Stimulated activated memory B cell treated with anti-CD40 and anti-IgM and Interleukin-4, amounts not matched to agents 10 μg/mL and 1 μg/mL and 100 μg/mL, for 72 hours (primary cell): ENCODE measurements at regions not wholly inside any gene's neighbourhood (a gene's known extent, or its start where the extent isn't known, plus 50 kb on each side); places are given as distances from the start of the nearest gene placed in this dataset.
"Not testable (repeated sequence)": the region's sequence is repeated elsewhere in the genome, so short reads cannot be mapped to it uniquely, and the experiment has no call there.

Source experiments
- ATAC-seq: fragments of 150-1000 bp; cut with Tn5 transposase; 2 replicates; pipeline ENCODE4 v1.10.0; 2021
- H3K27ac Mint-ChIP-seq: one replicate; pipeline ENCODE4 v1.8.0; 2022; ENCODE audit warnings: mild to moderate bottlenecking, mixed read lengths
- H3K27me3 Mint-ChIP-seq: one replicate; pipeline ENCODE4 v1.8.0; 2022; ENCODE audit warnings: mixed read lengths
- H3K36me3 Mint-ChIP-seq: one replicate; pipeline ENCODE4 v1.8.0; 2022; ENCODE audit warnings: mixed read lengths
- H3K4me1 Mint-ChIP-seq: one replicate; pipeline ENCODE4 v1.8.0; 2022; ENCODE audit warnings: mixed read lengths
- H3K4me3 Mint-ChIP-seq: one replicate; pipeline ENCODE4 v1.8.0; 2022; ENCODE audit warnings: mild to moderate bottlenecking, moderate library complexity, mixed read lengths
- H3K9me3 Mint-ChIP-seq: one replicate; pipeline ENCODE4 v1.8.0; 2022; ENCODE audit warnings: mixed read lengths

DNA sequence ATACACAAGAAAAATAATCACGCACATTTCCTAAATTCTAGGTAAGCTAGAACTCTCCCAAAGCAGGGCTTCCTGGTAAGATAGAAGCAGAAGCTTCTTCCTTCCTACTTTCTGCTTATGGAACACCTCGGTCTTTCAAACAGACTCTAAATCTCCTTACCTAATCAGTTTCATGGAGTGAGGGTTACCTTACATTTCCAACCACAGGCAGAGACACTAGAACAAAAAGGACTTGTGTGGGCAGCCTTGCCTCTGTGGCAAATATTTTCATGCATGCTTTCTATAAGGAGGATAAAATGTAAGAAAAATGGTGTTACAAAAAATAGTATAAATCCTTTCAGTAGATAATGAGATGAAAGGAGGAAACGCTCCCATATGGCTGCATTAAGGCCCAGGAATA lies 386.3 kb upstream of the SMIM30 start:
- no peak overlapping the region for H3K27ac Mint-ChIP-seq
- H3K4me1 Mint-ChIP-seq, result no peaks in the 10 kb centered on the region
- no peak for ATAC-seq
- H3K9me3 Mint-ChIP-seq, result peaks cover 3% of the 10 kb centered on the region
- no peaks in the 10 kb centered on the region for H3K36me3 Mint-ChIP-seq
- no peak overlapping the region for H3K4me3 Mint-ChIP-seq
- no peaks in the 10 kb centered on the region for H3K27me3 Mint-ChIP-seq

DNA sequence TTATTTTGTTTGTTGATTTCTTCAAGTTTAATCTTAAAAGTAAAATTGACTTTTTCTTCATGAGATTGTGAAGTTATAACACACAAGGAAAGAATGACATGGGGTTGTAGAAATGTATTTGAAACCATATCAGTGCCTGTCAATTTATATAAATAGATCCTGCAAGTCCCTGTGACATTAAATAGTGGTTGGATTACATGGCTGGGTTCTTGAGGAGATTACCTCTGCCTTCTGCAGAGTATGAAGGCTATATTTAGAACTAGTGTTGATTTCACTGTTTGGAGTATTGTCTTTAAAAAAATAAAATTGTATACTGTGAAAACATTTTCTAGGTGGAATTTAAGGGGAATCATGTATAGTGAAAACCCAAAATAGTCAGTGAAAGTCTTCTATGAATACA lies 385.8 kb upstream of the SMIM30 start:
- no peaks in the 10 kb centered on the region for H3K27me3 Mint-ChIP-seq
- no peaks in the 10 kb centered on the region for H3K36me3 Mint-ChIP-seq
- no peak overlapping the region for H3K27ac Mint-ChIP-seq
- no peak for ATAC-seq
- peaks cover 3% of the 10 kb centered on the region for H3K9me3 Mint-ChIP-seq
- no peak overlapping the region for H3K4me3 Mint-ChIP-seq
- H3K4me1 Mint-ChIP-seq, result no peaks in the 10 kb centered on the region

DNA sequence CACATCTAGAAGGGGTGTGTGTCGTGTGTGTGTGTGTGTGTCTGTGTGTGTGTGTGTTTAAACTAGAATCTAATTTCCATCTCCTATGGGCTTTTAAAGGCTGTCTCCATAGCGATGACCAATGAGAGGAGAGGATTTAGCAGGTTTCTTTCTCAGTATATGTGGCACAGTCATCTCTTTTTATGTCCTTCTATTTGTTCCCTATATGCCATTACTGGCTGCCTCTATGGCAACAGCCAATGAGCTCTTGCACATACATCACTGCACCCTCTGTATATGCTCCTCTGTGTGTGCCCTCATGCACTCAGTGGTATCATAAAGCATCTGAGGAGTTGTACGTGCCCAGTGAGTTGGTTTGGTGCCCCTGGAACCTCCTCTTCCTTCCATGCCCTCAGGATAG lies 378.2 kb upstream of the SMIM30 start:
- H3K27ac Mint-ChIP-seq, result not testable (repeated sequence)

DNA sequence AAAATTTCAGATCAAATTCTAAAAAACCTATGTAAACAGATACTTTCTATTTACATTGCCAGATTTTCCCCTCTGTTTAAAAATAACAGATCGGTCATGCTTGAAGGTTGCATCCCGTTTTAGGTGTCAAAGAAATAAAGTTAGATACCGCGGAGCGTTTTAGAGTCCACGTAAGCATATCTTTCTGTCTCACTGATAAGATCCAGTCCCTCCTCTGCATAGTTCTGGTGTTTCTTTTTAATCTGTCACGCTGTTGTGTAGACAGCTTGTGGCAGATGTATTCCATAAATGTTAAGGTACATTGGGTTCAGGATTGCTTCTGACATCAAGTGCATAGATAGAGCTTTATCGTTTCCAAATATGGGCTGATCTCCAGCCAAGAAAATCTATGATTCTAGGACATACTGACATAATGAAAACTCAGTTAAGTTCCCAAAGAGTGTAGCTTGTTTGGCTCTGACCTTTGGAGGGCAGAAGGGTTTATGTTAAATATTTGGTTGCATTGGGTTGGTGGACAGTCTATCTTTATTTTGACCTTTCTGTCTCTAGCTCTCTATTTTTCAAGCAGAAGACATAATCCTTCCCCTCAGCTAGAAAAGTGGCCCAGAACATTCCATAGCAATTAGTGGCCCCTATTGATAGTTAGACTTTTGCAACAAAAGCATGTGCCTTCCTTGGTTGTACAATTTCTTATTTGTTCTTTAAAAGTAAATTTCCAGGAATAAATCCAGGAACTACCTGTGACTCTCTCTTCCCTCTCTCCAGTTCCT lies 376.6 kb upstream of the SMIM30 start:
- not testable (repeated sequence) for H3K36me3 Mint-ChIP-seq, ATAC-seq, H3K4me1 Mint-ChIP-seq, H3K4me3 Mint-ChIP-seq, H3K9me3 Mint-ChIP-seq, H3K27ac Mint-ChIP-seq, H3K27me3 Mint-ChIP-seq

More for the DNA sequence above, 378.2 kb upstream of the SMIM30 start:
- not testable (repeated sequence) for H3K27me3 Mint-ChIP-seq, ATAC-seq, H3K4me3 Mint-ChIP-seq, H3K36me3 Mint-ChIP-seq, H3K4me1 Mint-ChIP-seq, H3K9me3 Mint-ChIP-seq

DNA sequence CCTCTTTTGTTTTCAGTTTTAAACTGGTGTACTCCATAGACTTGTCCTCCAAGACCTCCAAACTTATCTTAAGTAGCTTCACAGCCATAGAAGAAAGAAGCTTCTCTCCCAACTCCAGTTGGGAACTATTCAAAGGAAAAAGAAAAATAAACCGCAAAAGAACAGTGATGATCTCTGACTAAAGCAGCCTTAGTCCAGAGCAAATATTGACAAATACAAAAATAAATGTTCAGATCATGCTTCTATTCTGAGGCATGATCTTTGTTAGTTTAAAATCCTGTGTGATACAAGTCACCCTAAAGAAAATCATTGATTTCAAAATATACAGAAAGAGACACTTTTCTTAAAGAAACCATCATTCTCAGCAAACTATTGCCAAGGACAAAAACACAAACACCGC lies 373.0 kb upstream of the SMIM30 start:
- H3K4me3 Mint-ChIP-seq, result no peak overlapping the region
- no peaks in the 10 kb centered on the region for H3K9me3 Mint-ChIP-seq
- H3K27ac Mint-ChIP-seq, result no peak overlapping the region
- no peaks in the 10 kb centered on the region for H3K4me1 Mint-ChIP-seq
- ATAC-seq, result no peak
- H3K27me3 Mint-ChIP-seq, result no peaks in the 10 kb centered on the region
- H3K36me3 Mint-ChIP-seq, result no peaks in the 10 kb centered on the region

DNA sequence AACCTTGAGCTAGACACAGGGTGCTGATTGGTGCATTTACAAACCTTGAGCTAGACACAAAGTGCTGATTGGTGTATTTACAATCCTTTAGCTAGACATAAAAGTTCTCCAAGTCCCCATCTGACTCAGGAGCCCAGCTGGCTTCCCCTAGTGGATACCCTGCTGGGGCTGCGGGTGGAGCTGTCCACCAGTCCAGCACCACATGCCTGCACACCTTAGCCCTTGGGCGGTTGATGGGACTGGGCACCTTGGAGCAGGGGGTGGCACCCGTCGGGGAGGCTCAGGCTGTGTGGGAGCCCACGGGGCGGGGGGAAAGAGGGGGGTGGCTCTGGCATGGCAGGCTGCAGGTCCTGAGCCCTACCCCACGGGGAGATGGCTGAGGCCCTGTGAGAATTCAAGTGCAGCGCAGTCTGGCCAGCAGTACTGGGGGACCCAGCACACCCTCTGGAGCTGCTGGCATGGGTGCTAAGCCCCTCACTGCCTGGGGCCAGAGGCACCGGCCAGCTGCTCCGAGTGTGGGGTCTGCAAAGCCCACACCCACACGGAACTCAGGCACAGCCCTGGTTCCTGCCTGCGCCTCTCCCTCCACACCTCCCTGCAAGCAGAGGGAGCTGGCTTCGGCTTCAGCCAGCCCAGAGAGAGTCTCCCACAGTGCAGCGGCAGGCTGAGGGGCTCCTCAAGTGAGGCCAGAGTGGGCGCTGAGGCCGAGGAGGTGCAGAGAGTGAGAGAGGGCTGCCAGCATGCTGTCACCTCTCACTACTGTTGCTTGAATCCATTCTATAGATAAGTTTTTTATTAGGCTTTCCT lies 369.8 kb upstream of the SMIM30 start:
- Mint-ChIP-seq H3K27me3 (no peaks in the 10 kb centered on the region), H3K9me3 (peaks cover 5% of the 10 kb centered on the region), H3K36me3 (no peaks in the 10 kb centered on the region), H3K4me3 (no peak overlapping the region), H3K27ac (no peak overlapping the region), H3K4me1 (no peaks in the 10 kb centered on the region)
- ATAC-seq, result peak; percentile 39

DNA sequence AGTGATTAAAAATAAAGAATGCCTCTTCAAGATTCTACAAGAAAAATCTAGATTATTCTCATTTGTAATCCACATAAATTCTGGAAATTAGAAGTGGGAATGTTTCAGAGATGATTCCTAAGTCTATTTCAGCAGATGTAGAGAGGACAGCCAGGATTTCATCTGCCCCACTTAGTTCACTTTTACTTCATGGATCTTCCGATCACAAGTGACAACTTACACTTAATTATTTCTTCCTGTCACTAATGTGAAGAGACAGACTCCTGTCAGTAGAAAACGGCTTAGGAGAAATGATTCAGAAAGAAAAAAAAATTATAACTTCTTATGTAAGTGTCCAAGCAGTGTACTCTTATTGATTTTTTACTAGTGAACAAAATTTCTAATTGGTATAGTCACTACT lies 368.2 kb upstream of the SMIM30 start:
- ATAC-seq, result no peak

DNA sequence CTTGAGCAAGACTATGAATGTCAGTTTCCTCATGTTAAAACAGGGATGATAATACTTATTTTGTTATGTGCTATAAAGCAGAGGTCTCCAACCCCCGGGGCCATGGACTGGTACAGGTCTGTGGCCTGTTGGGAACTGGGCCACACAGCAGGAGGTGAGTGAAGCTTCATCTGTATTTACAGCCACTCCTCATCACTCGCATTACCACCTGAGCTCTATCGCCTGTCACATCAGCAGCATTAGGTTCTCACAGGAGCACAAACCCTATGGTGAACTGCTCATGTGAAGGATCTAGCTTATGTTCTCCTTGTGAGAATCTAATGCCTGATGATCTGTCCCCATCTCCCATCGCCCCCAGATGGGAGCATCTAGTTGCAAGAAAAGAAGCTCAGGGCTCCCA lies 365.3 kb upstream of the SMIM30 start:
- no peak overlapping the region for H3K27ac Mint-ChIP-seq
- no peaks in the 10 kb centered on the region for H3K4me1 Mint-ChIP-seq
- H3K9me3 Mint-ChIP-seq, result peaks cover 5% of the 10 kb centered on the region
- H3K27me3 Mint-ChIP-seq, result no peaks in the 10 kb centered on the region
- H3K4me3 Mint-ChIP-seq, result no peak overlapping the region
- no peaks in the 10 kb centered on the region for H3K36me3 Mint-ChIP-seq
- no peak for ATAC-seq

More for the DNA sequence above, 368.2 kb upstream of the SMIM30 start:
- Mint-ChIP-seq H3K36me3 (no peaks in the 10 kb centered on the region), H3K27ac (no peak overlapping the region), H3K27me3 (no peaks in the 10 kb centered on the region), H3K9me3 (peaks cover 5% of the 10 kb centered on the region), H3K4me3 (no peak overlapping the region), H3K4me1 (no peaks in the 10 kb centered on the region)

DNA sequence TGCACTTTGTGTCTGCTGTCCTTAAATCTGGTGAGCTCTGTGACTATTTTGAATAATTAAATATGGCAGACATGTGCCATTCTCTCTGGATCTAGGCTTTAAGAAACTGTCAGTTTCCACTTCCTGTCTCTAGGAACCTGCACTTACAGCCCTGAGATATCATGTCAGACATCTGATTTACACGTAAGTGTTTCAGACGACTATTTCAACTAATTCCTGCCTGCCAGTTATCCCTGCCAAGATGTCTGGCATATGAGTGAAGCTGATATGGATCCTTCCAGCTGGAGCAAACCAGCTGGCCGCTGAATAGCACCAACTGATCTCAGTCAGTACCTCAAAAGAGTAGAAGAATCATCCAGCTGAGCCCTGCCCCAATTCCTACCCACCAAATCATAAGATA lies 362.2 kb upstream of the SMIM30 start:
- no peaks in the 10 kb centered on the region for H3K27me3 Mint-ChIP-seq
- no peak for ATAC-seq
- H3K4me3 Mint-ChIP-seq, result no peak overlapping the region
- H3K36me3 Mint-ChIP-seq, result no peaks in the 10 kb centered on the region
- no peak overlapping the region for H3K27ac Mint-ChIP-seq
- H3K9me3 Mint-ChIP-seq, result peaks cover 4% of the 10 kb centered on the region
- no peaks in the 10 kb centered on the region for H3K4me1 Mint-ChIP-seq

DNA sequence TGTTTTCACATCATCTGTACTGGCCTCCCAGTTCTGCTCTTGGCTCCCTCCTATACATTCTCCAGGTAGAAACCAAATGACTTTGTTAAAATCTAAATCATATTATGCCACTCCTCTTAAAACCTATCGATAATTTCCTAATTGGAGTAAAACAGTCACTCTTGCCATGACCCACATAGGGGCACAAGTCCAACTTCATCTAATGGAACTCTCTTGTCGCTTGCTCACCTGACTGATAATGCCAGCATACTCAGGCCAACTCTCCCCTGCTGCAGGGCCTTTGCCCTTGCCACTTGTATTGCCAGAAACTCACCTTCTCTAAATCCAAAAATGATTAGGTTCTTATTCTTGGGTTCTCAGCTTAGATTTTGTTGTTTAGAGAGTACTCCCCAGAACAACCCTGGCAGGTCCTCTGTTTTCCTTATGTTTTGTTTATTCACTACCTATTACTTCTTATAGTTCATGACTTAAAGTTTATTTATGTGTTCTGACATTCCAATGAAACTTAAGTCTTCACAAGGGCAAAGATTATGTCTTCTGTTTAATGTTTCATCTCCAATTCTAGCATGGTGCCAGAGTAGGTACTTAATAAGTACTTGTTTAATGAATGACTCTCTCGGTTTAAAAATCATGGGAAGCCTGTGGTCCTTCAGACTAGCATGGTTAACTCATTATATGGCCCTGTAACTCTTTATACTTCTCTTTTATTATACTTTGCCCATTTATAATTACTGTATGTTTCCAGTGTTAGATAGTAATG lies 345.9 kb upstream of the SMIM30 start:
- ATAC-seq, result no peak
- Mint-ChIP-seq H3K27ac (no peak overlapping the region), H3K9me3 (peaks cover 8% of the 10 kb centered on the region), H3K36me3 (no peaks in the 10 kb centered on the region), H3K4me3 (no peak overlapping the region), H3K27me3 (no peaks in the 10 kb centered on the region), H3K4me1 (no peaks in the 10 kb centered on the region)

DNA sequence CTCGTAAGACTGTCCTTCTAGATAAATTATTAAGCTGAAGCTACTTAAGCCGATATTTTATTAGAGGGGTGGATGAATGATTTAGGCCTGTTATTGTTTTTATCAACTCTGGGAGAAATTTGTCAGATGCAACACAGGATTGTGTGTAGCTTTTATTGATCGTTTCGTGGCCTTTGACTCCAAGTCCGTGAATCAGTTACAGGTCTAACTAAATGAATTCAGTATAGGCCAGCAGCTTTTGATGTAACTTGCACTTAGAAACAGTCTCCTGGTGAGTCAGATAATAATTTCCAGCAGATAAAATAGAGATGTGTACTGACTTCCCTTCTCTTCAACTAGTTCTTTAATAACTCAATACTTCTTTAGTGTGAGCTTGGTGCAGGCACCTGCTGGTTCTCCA lies 341.7 kb upstream of the SMIM30 start:
- no peak overlapping the region for H3K4me3 Mint-ChIP-seq
- ATAC-seq, result no peak
- H3K27ac Mint-ChIP-seq, result no peak overlapping the region
- peaks cover 2% of the 10 kb centered on the region for H3K9me3 Mint-ChIP-seq
- no peaks in the 10 kb centered on the region for H3K27me3 Mint-ChIP-seq
- H3K4me1 Mint-ChIP-seq, result no peaks in the 10 kb centered on the region
- H3K36me3 Mint-ChIP-seq, result no peaks in the 10 kb centered on the region

DNA sequence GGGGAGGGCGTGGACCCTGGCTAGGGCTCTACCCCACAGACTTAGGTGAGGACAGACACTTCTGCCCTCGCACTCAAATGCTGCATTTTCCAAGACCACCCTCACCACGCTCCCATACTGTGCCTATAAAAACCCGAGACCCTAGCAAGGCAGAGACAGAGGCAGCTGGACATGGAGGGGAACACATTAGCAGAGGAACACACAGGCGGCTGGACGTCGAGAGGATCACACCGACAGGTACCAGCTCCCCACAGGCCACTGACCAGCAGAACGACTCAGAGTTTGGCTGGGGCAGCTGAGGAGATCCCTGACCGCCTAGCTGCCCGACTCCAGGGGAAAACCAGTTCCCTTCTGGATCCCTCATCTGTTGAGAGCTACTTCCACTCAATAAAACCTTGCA lies 338.2 kb upstream of the SMIM30 start:
- Mint-ChIP-seq H3K9me3 (no peaks in the 10 kb centered on the region), H3K36me3 (no peaks in the 10 kb centered on the region), H3K27me3 (no peaks in the 10 kb centered on the region), H3K4me1 (no peaks in the 10 kb centered on the region), H3K27ac (no peak overlapping the region), H3K4me3 (no peak overlapping the region)
- ATAC-seq, result peak; percentile 16

DNA sequence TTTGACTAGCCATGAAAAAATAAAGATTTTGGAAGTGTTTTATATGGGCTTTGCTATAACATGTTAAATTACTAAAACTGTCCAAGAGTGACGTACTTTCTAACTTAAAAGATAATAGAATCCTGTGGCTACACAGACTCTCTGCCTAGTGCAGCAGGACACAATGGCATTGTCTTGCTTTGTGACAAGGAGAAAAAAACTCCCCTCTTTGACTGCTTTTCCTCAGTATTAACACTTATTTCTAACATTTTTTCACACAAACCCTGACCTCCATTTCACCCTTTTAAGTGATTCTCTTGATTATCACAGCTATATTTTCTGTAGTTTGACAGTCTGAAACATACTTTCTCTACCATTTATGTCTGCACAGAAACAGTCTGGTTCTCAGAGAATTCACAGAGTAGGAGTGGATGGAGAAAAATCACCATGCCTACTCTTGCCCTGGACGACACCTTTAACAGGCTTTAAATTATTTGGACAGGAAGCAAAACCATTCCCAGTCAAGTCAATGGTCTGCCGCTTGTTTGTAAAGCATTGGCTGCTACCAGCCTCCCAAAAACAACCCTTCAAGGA lies 336.3 kb upstream of the SMIM30 start:
- Mint-ChIP-seq H3K4me1 (no peaks in the 10 kb centered on the region), H3K27ac (no peak overlapping the region), H3K4me3 (no peak overlapping the region), H3K9me3 (no peaks in the 10 kb centered on the region), H3K27me3 (no peaks in the 10 kb centered on the region), H3K36me3 (no peaks in the 10 kb centered on the region)
- ATAC-seq, result no peak

DNA sequence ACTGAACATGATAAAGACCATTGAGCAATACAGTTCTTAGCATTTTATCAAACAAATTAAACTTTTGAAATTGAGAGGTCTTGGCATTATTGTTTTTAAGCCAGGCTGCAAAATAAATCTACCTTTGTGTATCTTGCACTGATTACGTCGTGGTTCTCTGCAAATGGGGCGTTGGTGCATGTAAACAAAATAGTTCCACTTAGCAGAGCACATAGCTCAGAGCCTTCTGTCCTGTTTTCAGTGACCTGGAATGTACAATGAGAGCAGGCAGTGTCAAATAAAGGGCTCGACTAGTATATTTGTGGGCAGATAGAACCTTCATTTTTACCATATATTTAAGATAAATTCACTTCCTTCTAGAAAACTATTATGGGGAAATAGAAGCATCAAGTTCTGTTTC lies 333.9 kb upstream of the SMIM30 start:
- ATAC-seq, result no peak
- Mint-ChIP-seq H3K36me3 (no peaks in the 10 kb centered on the region), H3K27me3 (no peaks in the 10 kb centered on the region), H3K4me3 (no peak overlapping the region), H3K4me1 (no peaks in the 10 kb centered on the region), H3K9me3 (no peaks in the 10 kb centered on the region), H3K27ac (no peak overlapping the region)

DNA sequence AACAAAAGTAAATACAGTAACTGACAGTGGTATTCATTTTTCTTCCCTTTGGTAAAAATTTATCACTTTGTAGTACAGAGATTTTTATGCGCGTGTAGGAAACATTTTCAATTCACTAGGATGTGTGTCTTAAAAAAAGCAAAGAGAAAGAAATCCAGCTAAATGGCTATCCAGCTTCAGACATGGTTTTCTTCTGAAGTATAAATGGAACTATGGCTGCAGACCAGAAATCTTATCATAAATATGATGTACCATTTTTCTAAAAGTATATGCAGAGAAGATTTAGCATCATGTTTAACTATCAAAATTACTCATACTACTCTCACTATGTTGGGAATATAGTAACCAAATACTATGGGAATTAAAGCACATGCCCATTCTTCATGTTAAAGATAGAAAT lies 328.4 kb upstream of the SMIM30 start:
- Mint-ChIP-seq H3K4me3 (no peak overlapping the region), H3K27ac (no peak overlapping the region), H3K9me3 (no peaks in the 10 kb centered on the region), H3K27me3 (no peaks in the 10 kb centered on the region), H3K36me3 (no peaks in the 10 kb centered on the region), H3K4me1 (no peaks in the 10 kb centered on the region)
- no peak for ATAC-seq
